ENCODE measurements at regions not wholly inside any gene's neighbourhood (a gene's known extent, or its start where the extent isn't known, plus 50 kb on each side); places are given as distances from the start of the nearest gene placed in this dataset.

DNA sequence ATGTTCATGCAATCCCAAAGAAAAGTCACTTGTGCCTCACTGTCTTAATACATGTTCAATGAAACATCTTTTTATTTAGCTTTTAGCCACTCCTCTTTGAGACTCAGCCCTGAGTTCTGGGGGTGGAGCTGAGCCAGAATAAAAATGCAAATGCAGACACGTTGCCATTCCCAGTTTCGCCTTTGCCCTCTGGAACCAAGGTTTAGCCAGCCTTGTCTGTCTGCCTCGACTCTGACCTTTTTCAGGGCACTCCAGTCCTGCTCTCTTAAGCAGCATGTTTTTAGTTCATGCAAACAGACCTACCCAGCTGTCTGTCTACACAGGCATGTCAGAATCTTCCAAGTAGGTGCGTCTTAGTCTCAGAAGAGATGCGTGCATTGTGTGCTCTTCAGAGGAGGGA, 82.2 kb upstream of the RANBP3L start:
- no peak for ATAC-seq
- intact Hi-C loops (cut with DNase I; ENCODE audit: low total_unique reads) (no loop called here), in situ Hi-C loops (cut with MboI; ENCODE audit: low sequenced_read_pairs in 4 of 4) (no loop called here)
- Histone ChIP-seq H3K36me3 (no peaks in the 10 kb centered on the region), H3K27ac (no peak overlapping the region), H3K9me3 (no peaks in the 10 kb centered on the region), H3K27me3 (no peaks in the 10 kb centered on the region), H3K4me1 (no peaks in the 10 kb centered on the region), H3K4me3 (no peak overlapping the region)
- no peak for TF ChIP-seq POLR2A (IDR thresholded peaks at IDR 0.05)
- TF ChIP-seq, protein P1, sequence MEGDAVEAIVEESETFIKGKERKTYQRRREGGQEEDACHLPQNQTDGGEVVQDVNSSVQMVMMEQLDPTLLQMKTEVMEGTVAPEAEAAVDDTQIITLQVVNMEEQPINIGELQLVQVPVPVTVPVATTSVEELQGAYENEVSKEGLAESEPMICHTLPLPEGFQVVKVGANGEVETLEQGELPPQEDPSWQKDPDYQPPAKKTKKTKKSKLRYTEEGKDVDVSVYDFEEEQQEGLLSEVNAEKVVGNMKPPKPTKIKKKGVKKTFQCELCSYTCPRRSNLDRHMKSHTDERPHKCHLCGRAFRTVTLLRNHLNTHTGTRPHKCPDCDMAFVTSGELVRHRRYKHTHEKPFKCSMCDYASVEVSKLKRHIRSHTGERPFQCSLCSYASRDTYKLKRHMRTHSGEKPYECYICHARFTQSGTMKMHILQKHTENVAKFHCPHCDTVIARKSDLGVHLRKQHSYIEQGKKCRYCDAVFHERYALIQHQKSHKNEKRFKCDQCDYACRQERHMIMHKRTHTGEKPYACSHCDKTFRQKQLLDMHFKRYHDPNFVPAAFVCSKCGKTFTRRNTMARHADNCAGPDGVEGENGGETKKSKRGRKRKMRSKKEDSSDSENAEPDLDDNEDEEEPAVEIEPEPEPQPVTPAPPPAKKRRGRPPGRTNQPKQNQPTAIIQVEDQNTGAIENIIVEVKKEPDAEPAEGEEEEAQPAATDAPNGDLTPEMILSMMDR (IDR thresholded peaks at IDR 0.05 in 4 of 5, conservative IDR thresholded peaks at IDR 0.05 in 1 of 5): no peak
- no peak for DNase-seq

DNA sequence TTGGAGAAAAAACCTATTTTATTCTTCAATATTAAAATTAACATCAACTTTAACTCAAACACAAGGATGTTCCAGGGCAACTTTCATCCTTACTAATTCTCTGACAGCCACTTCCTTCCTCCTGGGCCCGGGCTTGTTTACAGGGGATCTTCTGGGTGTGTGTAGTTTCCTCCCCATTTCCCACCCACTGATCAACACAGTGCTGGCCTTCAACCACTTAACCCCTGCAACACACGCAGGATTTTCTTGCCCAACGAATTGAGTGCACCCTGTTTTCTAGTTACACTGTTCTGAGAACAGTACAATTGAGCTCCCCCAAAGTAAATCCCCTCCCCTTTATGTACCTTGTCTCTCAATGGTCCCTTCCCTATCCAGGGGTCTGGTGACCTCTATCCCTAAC, 83.1 kb upstream of the RANBP3L start:
- in situ Hi-C loops (cut with MboI; ENCODE audit: low sequenced_read_pairs in 4 of 4): no loop called here
- no peaks in the 10 kb centered on the region for H3K36me3 ChIP-seq
- ATAC-seq: no peak
- no peaks in the 10 kb centered on the region for H3K9me3 ChIP-seq
- DNase-seq: no peak
- TF ChIP-seq, protein P1 (IDR thresholded peaks at IDR 0.05 in 4 of 5, conservative IDR thresholded peaks at IDR 0.05 in 1 of 5): no peak
- no peak for TF ChIP-seq POLR2A (IDR thresholded peaks at IDR 0.05)
- H3K4me1 ChIP-seq: no peaks in the 10 kb centered on the region
- no peaks in the 10 kb centered on the region for H3K27me3 ChIP-seq
- H3K27ac ChIP-seq: no peak overlapping the region
- intact Hi-C loops (cut with DNase I; ENCODE audit: low total_unique reads): no loop called here
- no peak overlapping the region for H3K4me3 ChIP-seq

DNA sequence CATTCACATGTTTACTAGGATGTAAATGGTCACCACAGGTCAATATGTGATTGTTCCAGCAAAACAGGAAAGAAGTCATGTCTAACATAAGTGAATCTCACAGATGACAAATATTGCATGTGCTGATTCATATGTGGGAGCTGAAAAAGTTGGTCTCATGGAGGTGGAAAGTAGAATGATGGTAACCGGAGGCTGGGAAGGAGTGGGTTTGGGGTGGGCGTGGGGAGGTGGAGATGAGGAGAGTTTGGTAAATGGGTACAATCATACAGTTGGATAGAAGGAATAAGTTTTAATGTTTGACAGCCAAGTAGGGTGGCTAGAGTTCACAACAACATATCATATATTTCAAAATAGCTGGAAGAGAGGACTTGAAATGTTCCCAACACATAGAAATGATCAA, 83.8 kb upstream of the RANBP3L start:
- in situ Hi-C loops (cut with MboI; ENCODE audit: low sequenced_read_pairs in 4 of 4) (no loop called here), intact Hi-C loops (cut with DNase I; ENCODE audit: low total_unique reads) (no loop called here)
- no peaks in the 10 kb centered on the region for H3K4me1 ChIP-seq
- ATAC-seq (no peak), DNase-seq (no peak)
- H3K9me3 ChIP-seq: no peaks in the 10 kb centered on the region
- H3K27me3 ChIP-seq: no peaks in the 10 kb centered on the region
- H3K4me3 ChIP-seq: no peak overlapping the region
- H3K36me3 ChIP-seq: no peaks in the 10 kb centered on the region
- no peak overlapping the region for H3K27ac ChIP-seq
- no peak for TF ChIP-seq POLR2A (IDR thresholded peaks at IDR 0.05)
- TF ChIP-seq, protein P1 (IDR thresholded peaks at IDR 0.05 in 4 of 5, conservative IDR thresholded peaks at IDR 0.05 in 1 of 5): no peak

DNA sequence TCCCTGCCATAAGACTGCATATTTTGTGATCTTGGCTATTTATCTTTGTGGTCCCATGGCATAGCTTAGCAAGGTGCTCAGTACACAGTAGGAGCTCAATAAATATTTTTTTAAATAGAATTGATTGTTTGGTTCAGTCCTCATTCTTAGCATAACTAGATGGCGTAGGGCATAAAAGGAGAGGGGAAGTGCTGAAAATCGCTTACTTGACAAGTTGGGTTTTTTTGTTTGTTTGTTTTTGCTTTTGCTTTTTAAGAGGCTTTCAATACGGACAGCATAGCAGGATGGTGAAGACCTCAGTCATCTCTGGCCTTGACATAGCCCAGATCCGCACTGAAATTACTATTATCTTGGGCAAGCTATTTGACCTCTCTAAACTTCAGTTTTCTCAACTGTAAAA, 86.6 kb upstream of the RANBP3L start:
- no peaks in the 10 kb centered on the region for H3K9me3 ChIP-seq
- TF ChIP-seq POLR2A (IDR thresholded peaks at IDR 0.05): no peak
- TF ChIP-seq, protein P1 (IDR thresholded peaks at IDR 0.05 in 4 of 5, conservative IDR thresholded peaks at IDR 0.05 in 1 of 5): no peak
- no peaks in the 10 kb centered on the region for H3K4me1 ChIP-seq
- ATAC-seq (no peak), DNase-seq (no peak)
- no peaks in the 10 kb centered on the region for H3K36me3 ChIP-seq
- in situ Hi-C loops (cut with MboI; ENCODE audit: low sequenced_read_pairs in 4 of 4) (no loop called here), intact Hi-C loops (cut with DNase I; ENCODE audit: low total_unique reads) (no loop called here)
- H3K27me3 ChIP-seq: no peaks in the 10 kb centered on the region
- no peak overlapping the region for H3K27ac ChIP-seq
- no peak overlapping the region for H3K4me3 ChIP-seq

DNA sequence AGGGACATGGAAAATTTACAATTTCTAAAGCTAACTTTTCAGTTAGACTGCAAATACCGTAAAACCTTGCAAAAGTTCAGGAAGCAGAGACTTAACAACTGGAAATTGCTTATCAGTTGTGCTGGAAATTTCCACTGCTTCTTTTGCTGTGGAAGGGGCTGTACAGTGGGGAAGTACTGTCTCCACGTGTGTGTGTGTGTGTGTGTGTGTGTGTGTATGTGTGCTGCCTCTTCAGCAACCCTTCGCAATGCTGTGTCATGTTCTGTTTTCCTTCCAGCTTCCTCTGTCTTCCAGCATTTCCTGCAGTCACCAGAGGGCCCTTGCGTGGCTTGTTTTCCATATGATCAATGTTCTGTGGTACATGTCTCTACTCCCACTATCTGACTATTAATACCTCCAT, 87.5 kb upstream of the RANBP3L start:
- peak overlapping the region in 1 of 4 donors; percentile 29 for H3K27ac ChIP-seq
- H3K4me3 ChIP-seq: no peak overlapping the region
- DNase-seq (peak in 1 of 2 donors; percentile 14), ATAC-seq (peak in 1 of 2 donors; percentile 39)
- H3K36me3 ChIP-seq: no peaks in the 10 kb centered on the region
- no peaks in the 10 kb centered on the region for H3K9me3 ChIP-seq
- intact Hi-C loops (cut with DNase I; ENCODE audit: low total_unique reads) (no loop called here), in situ Hi-C loops (cut with MboI; ENCODE audit: low sequenced_read_pairs in 4 of 4) (no loop called here)
- TF ChIP-seq POLR2A (IDR thresholded peaks at IDR 0.05): no peak
- TF ChIP-seq, protein P1 (IDR thresholded peaks at IDR 0.05 in 4 of 5, conservative IDR thresholded peaks at IDR 0.05 in 1 of 5): no peak
- H3K4me1 ChIP-seq: no peaks in the 10 kb centered on the region
- no peaks in the 10 kb centered on the region for H3K27me3 ChIP-seq
